Brain microvascular endothelial cell (primary cell): ENCODE measurements at regions not wholly inside any gene's neighbourhood (a gene's known extent, or its start where the extent isn't known, plus 50 kb on each side); places are given as distances from the start of the nearest gene placed in this dataset.
A peak's percentile ranks its signal among the peaks of the same experiment; 100 is the strongest.

Source experiments
- DNase-seq: peaks from one replicate; pipeline ENCODE4 v3.0.0-alpha.2; 2020
- H3K27ac ChIP-seq: fragments of 250-450 bp; sonication (Bioruptor Pico); 2 replicates; pipeline ENCODE4 v1.5.1; 2020; ENCODE audit warnings: mild to moderate bottlenecking, moderate library complexity
- H3K27me3 ChIP-seq: fragments of 250-450 bp; sonication (Bioruptor Pico); replicated peaks from 2 replicates; pipeline ENCODE4 v1.5.1; 2020; ENCODE audit warnings: mild to moderate bottlenecking
- H3K36me3 ChIP-seq: fragments of 250-450 bp; sonication (Bioruptor Pico); replicated peaks from 2 replicates; pipeline ENCODE4 v1.5.1; 2020; ENCODE audit warnings: mild to moderate bottlenecking
- H3K4me3 ChIP-seq: 2 replicates; pipeline ENCODE4 v1.5.1; 2011; ENCODE audit warnings: low read depth, mild to moderate bottlenecking, control low read depth, low read length, moderate library complexity
- in situ Hi-C: cut with HindIII; loops from 2 replicates; pipeline ENCODE4 v1.10.0; 2017; ENCODE audit warnings: low sequenced_read_pairs, low pct_ligation_motif_present
- TF ChIP-seq, protein P1 (sequence below): IDR thresholded peaks from 2 replicates; pipeline ENCODE4 v1.5.1; 2011; ENCODE audit warnings: low read depth, mild to moderate bottlenecking, moderate library complexity, low read length, control low read depth, inconsistent platforms; ENCODE audit errors: missing control alignments

DNA sequence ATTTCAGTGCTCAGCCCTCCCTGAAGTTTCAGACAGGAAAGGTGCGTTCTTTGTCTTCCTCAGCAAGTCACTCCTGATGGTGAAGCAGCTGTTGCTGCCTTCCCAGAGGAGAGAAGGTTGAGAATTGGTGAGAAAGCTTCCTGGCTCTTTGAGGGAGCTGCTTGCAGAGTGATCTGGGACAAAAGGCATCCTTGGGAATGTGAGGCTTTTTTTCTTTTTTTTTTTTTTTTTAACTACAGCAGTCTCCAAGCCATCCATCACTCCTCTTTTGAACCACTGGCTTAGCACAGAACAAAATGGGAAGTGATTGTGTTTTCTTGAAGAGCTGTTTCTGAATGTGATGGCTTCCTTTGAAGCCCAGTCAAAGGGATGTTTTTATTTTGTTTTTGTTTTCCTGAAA is 120.4 kb upstream of the LRIG3 start:
- Histone ChIP-seq H3K27ac (peak overlapping the region; percentile 97), H3K27me3 (no peaks in the 10 kb centered on the region), H3K4me3 (no peak overlapping the region), H3K36me3 (no peaks in the 10 kb centered on the region)
- DNase-seq = peak; percentile 67
- TF ChIP-seq, protein P1, sequence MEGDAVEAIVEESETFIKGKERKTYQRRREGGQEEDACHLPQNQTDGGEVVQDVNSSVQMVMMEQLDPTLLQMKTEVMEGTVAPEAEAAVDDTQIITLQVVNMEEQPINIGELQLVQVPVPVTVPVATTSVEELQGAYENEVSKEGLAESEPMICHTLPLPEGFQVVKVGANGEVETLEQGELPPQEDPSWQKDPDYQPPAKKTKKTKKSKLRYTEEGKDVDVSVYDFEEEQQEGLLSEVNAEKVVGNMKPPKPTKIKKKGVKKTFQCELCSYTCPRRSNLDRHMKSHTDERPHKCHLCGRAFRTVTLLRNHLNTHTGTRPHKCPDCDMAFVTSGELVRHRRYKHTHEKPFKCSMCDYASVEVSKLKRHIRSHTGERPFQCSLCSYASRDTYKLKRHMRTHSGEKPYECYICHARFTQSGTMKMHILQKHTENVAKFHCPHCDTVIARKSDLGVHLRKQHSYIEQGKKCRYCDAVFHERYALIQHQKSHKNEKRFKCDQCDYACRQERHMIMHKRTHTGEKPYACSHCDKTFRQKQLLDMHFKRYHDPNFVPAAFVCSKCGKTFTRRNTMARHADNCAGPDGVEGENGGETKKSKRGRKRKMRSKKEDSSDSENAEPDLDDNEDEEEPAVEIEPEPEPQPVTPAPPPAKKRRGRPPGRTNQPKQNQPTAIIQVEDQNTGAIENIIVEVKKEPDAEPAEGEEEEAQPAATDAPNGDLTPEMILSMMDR = no peak
- in situ Hi-C loops = no loop called here

DNA sequence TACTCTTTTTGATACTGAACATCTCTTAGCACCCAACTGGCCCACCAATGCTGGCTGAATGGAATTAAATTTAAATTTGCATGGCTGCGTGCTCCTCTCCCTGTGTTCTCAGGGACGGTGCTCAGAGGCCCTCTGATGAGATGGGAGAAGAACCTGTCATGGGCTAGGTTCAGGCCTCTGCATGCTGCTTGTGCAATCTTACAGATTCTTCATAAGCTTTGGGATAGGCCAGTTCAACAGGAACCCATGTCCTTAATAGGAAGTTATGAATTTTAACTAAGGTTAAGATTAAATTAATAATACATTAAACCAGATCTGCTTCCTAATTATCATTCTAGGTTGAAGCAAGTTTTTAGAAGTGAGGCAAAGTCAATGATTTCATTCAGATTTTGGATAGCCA is 119.7 kb upstream of the LRIG3 start:
- in situ Hi-C loops = no loop called here
- H3K36me3 ChIP-seq = no peaks in the 10 kb centered on the region
- TF ChIP-seq, protein P1 = no peak
- DNase-seq = no peak
- no peak overlapping the region for H3K4me3 ChIP-seq
- peak overlapping the region; percentile 97 for H3K27ac ChIP-seq
- H3K27me3 ChIP-seq = no peaks in the 10 kb centered on the region

DNA sequence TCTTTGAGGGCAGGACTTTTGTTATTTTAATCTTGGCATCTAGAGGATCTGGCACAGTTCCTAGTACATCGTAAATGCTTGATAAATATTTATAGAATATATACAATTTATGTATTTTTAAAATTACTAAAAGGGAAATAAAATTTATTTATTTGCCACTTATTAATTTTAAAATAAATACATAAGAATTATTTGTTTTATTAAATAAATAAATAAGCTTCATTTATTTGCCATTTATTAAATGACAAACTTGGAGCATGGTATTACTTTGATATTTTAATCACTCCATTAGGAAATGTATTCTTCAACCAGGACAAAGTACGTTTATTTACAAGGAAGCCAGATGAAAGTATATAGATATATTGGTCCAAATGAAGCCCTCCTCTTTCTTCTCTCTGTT is 118.7 kb upstream of the LRIG3 start:
- in situ Hi-C loops = no loop called here
- Histone ChIP-seq H3K36me3 (no peaks in the 10 kb centered on the region), H3K27me3 (no peaks in the 10 kb centered on the region), H3K4me3 (no peak overlapping the region), H3K27ac (no peak overlapping the region)
- TF ChIP-seq, protein P1 = no peak
- no peak for DNase-seq

DNA sequence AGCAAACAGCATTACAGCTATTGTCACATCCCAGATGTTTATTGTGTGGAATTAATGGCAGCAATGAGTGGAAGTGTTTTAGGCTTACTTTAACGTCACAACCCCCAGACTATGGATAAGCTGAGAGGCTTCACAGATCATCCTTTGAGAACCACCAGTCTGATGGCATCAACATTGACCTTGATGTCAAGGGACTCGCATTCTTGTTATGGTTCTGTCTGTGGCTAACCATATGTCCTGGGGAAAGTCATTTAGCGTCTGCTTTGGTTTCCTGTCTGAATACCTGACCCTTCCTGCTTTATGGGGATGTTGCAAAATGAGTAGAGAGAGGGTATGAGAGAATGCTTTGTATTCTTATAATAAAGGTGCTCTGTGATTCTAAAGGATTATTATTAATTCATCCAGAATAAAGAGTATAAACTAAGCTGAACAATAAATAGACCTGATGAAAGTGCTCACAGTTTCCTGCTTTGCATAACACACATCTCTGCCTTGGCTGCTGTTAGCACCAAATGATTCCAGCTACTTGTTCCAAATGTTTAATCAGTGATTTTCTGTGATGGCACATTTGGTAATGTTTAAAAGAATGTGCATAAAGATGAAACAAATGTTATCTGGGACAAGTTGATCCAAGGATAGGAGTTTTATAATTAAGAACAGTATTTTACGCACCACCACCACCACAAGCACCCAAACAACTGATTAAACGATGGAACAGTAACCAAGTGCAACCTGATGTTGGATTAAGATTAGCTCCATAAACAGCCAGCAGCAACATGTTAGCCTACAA is 116.9 kb upstream of the LRIG3 start:
- no peak overlapping the region for H3K4me3 ChIP-seq
- in situ Hi-C loops = no loop called here
- DNase-seq = peak; percentile 95

GRCh38 chr12:59036347-59036746 is 116.0 kb upstream of the LRIG3 start:
- Histone ChIP-seq H3K27me3 (no peaks in the 10 kb centered on the region), H3K36me3 (no peaks in the 10 kb centered on the region), H3K4me3 (no peak overlapping the region), H3K27ac (peak overlapping the region; percentile 83)
- no peak for DNase-seq
- in situ Hi-C loops = no loop called here
- TF ChIP-seq, protein P1 = no peak

More for the DNA sequence above, 116.9 kb upstream of the LRIG3 start:
- Histone ChIP-seq H3K27me3 (no peaks in the 10 kb centered on the region), H3K27ac (peak overlapping the region; percentile 83), H3K36me3 (no peaks in the 10 kb centered on the region)
- TF ChIP-seq, protein P1 = no peak

- TF ChIP-seq, protein P1 = no peak
- in situ Hi-C loops = no loop called here
- H3K36me3 ChIP-seq = no peaks in the 10 kb centered on the region
Observed at GRCh38 chr12:59031313-59031712, 111.0 kb upstream of the LRIG3 start.

More at GRCh38 chr12:59031313-59031712, 111.0 kb upstream of the LRIG3 start:
- Histone ChIP-seq H3K27ac (no peak overlapping the region), H3K27me3 (no peaks in the 10 kb centered on the region), H3K4me3 (no peak overlapping the region)
- no peak for DNase-seq
